ENCODE measurements at regions not wholly inside any gene's neighbourhood (a gene's known extent, or its start where the extent isn't known, plus 50 kb on each side); places are given as distances from the start of the nearest gene placed in this dataset.

- DNase-seq (ENCODE audit: low read depth in 2 of 3, low spot score in 2 of 3) = no peak
These were observed 62.3 kb upstream of the CALM2 start for GRCh38 chr2:47238638-47239037.

- DNase-seq (ENCODE audit: low read depth in 2 of 3, low spot score in 2 of 3) = no peak
These were observed 61.3 kb upstream of the CALM2 start for GRCh38 chr2:47237375-47238334.

- DNase-seq (ENCODE audit: low read depth in 2 of 3, low spot score in 2 of 3) = no peak
These were observed 60.3 kb upstream of the CALM2 start for GRCh38 chr2:47236503-47237215.

DNA sequence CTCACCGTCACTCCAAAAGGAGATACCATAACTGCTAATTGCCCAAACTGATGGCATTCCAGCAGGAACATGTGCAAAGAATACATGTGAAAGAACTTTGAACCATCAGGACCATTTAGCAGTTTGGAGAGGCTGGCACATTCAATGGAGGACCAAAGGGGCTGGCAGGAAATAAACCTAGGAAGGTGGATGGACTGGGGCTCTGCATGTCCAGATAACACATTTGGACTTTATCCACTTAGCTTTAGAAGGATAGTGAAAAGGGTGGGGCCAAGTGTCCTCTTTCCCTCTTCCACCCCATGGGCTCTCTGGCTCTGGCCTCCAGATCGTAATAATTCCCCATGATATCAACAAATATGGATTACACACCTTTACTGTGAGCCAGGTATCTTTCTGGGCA, 58.8 kb upstream of the CALM2 start:
- DNase-seq (ENCODE audit: low read depth in 2 of 3, low spot score in 2 of 3) = no peak

DNA sequence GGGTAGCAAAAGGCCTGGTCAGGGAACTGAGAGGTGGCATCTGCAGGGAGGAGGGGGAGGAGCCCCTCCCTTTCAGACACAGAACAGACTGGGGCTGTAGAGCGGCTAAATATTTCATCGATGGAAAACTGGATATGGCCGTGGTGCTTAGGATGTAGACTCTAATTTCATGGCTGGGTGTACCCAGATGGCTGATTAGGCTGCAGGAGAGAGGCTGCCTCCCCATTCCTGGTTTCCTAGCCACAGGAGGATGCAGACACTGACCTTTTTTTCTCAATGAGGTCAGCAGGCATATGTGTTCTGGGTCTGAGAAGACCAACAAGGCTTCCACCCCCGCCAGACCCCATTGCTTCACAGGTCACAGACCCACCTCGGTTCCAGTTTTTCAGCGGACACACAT, 58.1 kb upstream of the CALM2 start:
- DNase-seq (ENCODE audit: low read depth in 2 of 3, low spot score in 2 of 3) = no peak

DNA sequence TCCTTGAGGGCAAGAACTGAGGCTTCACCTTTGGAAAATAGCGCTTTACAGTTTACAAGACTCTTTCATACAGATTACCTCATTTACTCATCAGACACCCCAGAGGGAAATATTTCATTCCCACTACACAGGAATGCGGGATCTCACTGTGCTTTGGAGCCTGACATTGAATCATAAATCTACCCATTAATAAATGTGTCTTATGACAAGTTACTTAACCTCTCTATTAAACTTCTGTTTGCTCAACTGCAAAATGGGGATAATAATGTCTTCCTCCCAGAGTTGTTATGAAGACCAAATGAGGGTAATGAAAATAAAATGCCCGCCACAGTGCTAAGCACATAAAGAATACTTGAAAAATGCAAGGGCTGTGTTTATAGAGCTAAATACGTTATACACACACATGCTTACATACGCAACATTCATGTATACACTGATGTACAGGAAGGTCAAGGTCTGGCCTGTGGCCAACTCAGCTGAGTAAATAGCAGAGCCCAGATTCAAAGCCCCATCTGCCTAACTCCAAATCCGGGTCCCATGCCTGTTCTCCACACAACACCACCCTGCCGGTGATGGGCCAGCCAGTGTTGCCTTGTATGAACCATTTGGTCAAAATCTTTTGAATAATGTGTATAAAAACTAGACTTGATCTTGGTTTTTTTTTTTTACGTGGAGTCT, 56.6 kb upstream of the CALM2 start:
- DNase-seq (ENCODE audit: low read depth in 2 of 3, low spot score in 2 of 3) = no peak

DNA sequence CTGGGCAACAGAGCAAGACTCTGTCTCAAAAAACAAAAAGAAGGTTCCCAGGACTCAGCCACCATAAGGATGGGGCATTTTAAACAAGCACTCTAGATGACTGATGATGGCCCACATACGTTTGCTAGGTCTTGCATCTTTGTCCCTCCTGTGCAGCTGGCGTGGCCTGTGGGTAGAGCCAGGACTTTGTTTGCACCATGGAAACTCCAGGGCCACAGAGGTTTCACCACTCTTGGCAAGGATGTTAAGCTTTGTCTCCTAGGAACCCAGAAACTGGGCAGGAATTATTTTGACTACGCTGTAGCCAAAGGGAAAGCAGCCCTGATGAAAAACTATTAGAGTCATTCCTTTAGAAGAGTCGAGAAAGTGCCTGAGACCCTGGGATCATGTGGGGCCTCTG, 54.1 kb upstream of the CALM2 start:
- DNase-seq (ENCODE audit: low read depth in 2 of 3, low spot score in 2 of 3) = no peak

GRCh38 chr2:47227532-47228279, 51.4 kb upstream of the CALM2 start:
- no peak for DNase-seq (ENCODE audit: low read depth in 2 of 3, low spot score in 2 of 3)

GRCh38 chr2:47226923-47227220, 50.6 kb upstream of the CALM2 start:
- no peak for DNase-seq (ENCODE audit: low read depth in 2 of 3, low spot score in 2 of 3)

DNA sequence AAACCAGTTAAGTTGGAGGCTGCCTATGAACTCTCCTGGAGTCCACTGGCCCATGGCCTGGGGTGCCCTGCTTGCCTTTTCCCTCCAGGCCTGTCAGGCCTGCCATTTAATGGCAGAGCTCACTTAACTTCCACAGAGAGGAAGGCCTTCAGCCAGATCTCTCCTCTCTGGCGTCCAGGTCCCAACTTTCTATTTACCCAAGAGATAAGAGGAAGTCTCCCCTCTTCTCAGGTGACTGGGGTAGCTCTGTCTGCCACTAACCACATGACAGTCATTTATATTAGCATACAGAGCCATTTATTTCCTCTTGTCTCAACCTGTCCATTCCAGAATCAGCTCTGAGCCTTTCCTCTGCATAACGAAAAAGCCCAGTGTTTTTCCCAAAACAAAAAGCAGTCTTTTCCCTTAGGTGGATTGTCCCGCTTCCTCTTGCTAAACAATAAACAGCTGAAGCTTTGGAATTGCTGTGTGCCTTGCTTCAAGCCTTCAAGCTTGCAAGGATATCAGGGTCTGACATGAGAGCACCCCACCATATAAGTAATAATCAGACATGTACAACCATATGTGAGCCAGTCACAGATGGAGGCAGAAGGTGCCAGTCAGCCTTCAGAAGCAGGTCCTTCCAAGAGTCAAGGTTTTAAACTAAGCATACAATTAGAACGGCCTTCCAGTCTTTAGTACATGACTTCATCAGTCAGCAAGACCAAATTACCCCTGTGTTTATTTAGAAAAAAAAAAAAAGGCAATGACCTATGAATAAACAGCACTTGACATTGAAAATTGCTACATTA, 50.0 kb upstream of the CALM2 start:
- no peak for DNase-seq (ENCODE audit: low read depth in 2 of 3, low spot score in 2 of 3)
